Activated CD4-positive, alpha-beta T cell treated with anti-CD3 and anti-CD28 coated beads for 36 hours (primary cell): ENCODE measurements at regions not wholly inside any gene's neighbourhood (a gene's known extent, or its start where the extent isn't known, plus 50 kb on each side); places are given as distances from the start of the nearest gene placed in this dataset.

Source experiments
- ATAC-seq: fragments of 200-7000 bp; cut with Tn5 transposase; one replicate; pipeline ENCODE4 v1.10.0; 2021; ENCODE audit warnings: mild to moderate bottlenecking, moderate library complexity
- CTCF ChIA-PET: fragments of 350-600 bp; sonication (Branson Sonifier 250); formaldehyde crosslinking; loops from one replicate; lab custom pipeline; 2021; ENCODE audit warnings: antibody characterized with exemption; lab: Charles Lee
- POLR2A ChIA-PET: fragments of 350-600 bp; sonication (Branson Sonifier 250); formaldehyde crosslinking; loops from one replicate; lab custom pipeline; 2021; ENCODE audit warnings: antibody characterized with exemption, inconsistent platforms; lab: Charles Lee
- DNase-seq: peaks from one replicate; pipeline ENCODE4 v3.0.0-alpha.2; 2020
- H3K27ac Mint-ChIP-seq: one replicate; pipeline ENCODE4 v1.8.0; 2021; ENCODE audit warnings: mixed read lengths
- H3K27me3 Mint-ChIP-seq: one replicate; pipeline ENCODE4 v1.8.0; 2021; ENCODE audit warnings: mixed read lengths
- H3K36me3 Mint-ChIP-seq: one replicate; pipeline ENCODE4 v1.8.0; 2021; ENCODE audit warnings: low read depth, mixed read lengths
- H3K4me1 Mint-ChIP-seq: one replicate; pipeline ENCODE4 v1.8.0; 2021; ENCODE audit warnings: mixed read lengths
- H3K4me3 Mint-ChIP-seq: one replicate; pipeline ENCODE4 v1.8.0; 2021; ENCODE audit warnings: mild to moderate bottlenecking, moderate library complexity, mixed read lengths
- H3K9me3 Mint-ChIP-seq: one replicate; pipeline ENCODE4 v1.8.0; 2021; ENCODE audit warnings: low read depth, mixed read lengths
- intact Hi-C, 2 experiments: fragments of 100-400 bp; cut with DNase I in 1 of 2; cut with micrococcal nuclease in 1 of 2; formaldehyde crosslinking; loops; one replicate each; pipeline versions ENCODE4 v1.14.2 to v1.15.1; 2022 to 2024; cut with DNase I, micrococcal nuclease

DNA sequence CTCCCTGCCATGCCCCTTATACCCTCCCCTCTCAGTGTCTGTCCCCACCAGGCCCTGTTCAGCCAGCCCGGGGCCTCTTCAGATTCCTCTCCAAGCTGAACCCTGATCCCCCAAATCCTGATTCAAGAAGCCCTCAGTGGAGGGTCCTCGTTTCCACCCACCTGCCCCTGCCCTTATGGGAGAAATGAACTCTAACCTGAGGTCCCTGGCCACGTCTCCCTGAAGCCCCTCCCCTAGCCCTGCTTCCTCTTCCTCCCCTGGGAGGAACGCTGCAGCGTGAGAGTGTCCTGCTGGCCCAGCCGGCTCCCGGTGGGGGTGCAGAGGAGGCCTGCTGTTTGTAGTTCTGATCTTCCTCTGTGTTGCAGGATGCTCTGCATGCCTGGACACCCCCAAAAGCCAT is 56.7 kb upstream of the GLI2 start:
- CTCF ChIA-PET, result interaction anchor here (0.7 kb wide), 1 partner anchor 50 kb away, joined by 3 read pairs; no protein-coding TSS in a partner anchor
- POLR2A ChIA-PET, result no interaction called here
- no peak overlapping the region for H3K4me3 Mint-ChIP-seq
- H3K27ac Mint-ChIP-seq, result no peak overlapping the region
- intact Hi-C loops, result loop anchor here in 1 of 2 experiments (10.0 kb wide), 2 partner anchors 574 to 664 kb away; partner anchors contain the start of gene EPB41L5
- no peaks in the 10 kb centered on the region for H3K36me3 Mint-ChIP-seq
- ATAC-seq (no peak), DNase-seq (no peak)
- no peaks in the 10 kb centered on the region for H3K9me3 Mint-ChIP-seq
- H3K4me1 Mint-ChIP-seq, result peaks cover 3% of the 10 kb centered on the region
- peaks cover 19% of the 10 kb centered on the region for H3K27me3 Mint-ChIP-seq

DNA sequence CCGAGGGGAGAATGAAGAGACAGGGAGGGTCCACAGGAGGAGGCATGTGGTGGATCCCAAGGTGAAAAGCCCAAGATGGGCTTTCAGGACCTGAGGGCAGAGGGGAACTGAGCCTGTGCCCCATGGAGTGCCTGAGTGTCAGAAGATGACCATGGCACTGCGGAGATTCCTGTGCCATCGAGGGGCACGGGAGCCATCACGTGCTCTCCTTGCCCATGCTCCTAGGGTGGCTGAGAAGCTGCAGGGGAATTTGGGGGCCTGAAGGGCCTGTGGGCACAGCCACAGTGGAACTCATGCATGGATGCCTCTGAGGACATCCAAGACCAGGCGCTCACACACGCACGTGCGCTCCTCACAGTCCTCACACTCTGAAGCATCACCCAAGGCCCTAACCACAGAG is 56.1 kb upstream of the GLI2 start:
- no peak for ATAC-seq
- Mint-ChIP-seq H3K36me3 (no peaks in the 10 kb centered on the region), H3K27ac (no peak overlapping the region), H3K27me3 (peaks cover 20% of the 10 kb centered on the region), H3K4me3 (no peak overlapping the region), H3K9me3 (no peaks in the 10 kb centered on the region), H3K4me1 (peaks cover 3% of the 10 kb centered on the region)
- ChIA-PET POLR2A (no interaction called here), CTCF (interaction anchor here (0.7 to 1.6 kb wide), 2 partner anchors 51 to 128 kb away, joined by 3 to 6 read pairs; no protein-coding TSS in a partner anchor)
- intact Hi-C loops, result loop anchor here in 1 of 2 experiments (10.0 kb wide), 2 partner anchors 575 to 665 kb away; partner anchors contain the start of gene EPB41L5
- no peak for DNase-seq

DNA sequence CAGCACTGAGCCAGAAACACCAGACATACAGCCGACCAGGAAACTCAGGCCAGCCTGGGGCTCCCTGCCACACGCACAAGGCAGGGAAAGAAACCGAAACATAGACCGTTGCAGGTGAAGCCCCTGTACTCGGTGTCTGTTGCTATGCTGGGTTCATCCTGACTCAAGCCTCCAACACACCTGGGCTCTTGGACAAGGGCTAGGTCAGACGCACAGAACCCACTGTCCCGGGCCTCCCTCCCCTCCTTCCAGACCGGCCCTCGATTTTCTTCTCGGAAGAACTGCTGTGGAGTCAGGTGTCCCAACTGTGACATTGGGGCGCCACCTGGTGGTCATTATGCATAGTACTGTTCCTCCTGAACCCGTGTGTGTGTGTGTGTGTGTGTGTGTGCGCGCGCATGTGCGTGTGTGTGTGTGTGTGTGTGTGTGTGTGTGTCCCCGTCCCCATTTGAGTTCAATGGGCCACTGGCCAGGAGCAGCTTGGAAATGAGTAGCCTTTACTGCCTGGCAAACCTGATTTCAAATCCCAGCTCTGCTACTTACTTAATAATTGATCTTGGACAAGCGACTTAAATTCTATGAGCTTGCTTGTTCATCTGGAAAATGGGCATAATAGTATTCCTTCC is 55.4 kb upstream of the GLI2 start:
- H3K9me3 Mint-ChIP-seq, result no peaks in the 10 kb centered on the region
- H3K4me1 Mint-ChIP-seq, result peaks cover 3% of the 10 kb centered on the region
- ATAC-seq (peak; percentile 94), DNase-seq (peak; percentile 90)
- H3K36me3 Mint-ChIP-seq, result no peaks in the 10 kb centered on the region
- peaks cover 22% of the 10 kb centered on the region for H3K27me3 Mint-ChIP-seq
- POLR2A ChIA-PET, result interaction anchor here (0.7 kb wide), 1 partner anchor 218 kb away, joined by 3 read pairs; no protein-coding TSS in a partner anchor
- peak overlapping the region; percentile 47 for H3K4me3 Mint-ChIP-seq
- CTCF ChIA-PET, result interaction anchor here (0.5 to 1.6 kb wide), 18 partner anchors 9 to 1517 kb away, joined by 3 to 12 read pairs (median 4); no protein-coding TSS in a partner anchor
- no peak overlapping the region for H3K27ac Mint-ChIP-seq
- intact Hi-C loops, result loop anchor here (1.0 to 10.0 kb wide), 6 partner anchors 337 to 1039 kb away; no protein-coding TSS in a partner anchor

GRCh38 chr2:120681181-120681580 is 54.5 kb upstream of the GLI2 start:
- H3K27ac Mint-ChIP-seq, result no peak overlapping the region
- H3K27me3 Mint-ChIP-seq, result peaks cover 18% of the 10 kb centered on the region
- ATAC-seq, result no peak
- peaks cover 3% of the 10 kb centered on the region for H3K4me1 Mint-ChIP-seq
- DNase-seq, result no peak
- CTCF ChIA-PET, result interaction anchor here (0.6 to 1.6 kb wide), 19 partner anchors 8 to 1518 kb away, joined by 3 to 12 read pairs (median 3); no protein-coding TSS in a partner anchor
- intact Hi-C loops, result loop anchor here (2.0 to 10.0 kb wide), 4 partner anchors 338 to 1040 kb away; no protein-coding TSS in a partner anchor
- H3K36me3 Mint-ChIP-seq, result no peaks in the 10 kb centered on the region
- H3K4me3 Mint-ChIP-seq, result no peak overlapping the region
- POLR2A ChIA-PET, result no interaction called here
- no peaks in the 10 kb centered on the region for H3K9me3 Mint-ChIP-seq

DNA sequence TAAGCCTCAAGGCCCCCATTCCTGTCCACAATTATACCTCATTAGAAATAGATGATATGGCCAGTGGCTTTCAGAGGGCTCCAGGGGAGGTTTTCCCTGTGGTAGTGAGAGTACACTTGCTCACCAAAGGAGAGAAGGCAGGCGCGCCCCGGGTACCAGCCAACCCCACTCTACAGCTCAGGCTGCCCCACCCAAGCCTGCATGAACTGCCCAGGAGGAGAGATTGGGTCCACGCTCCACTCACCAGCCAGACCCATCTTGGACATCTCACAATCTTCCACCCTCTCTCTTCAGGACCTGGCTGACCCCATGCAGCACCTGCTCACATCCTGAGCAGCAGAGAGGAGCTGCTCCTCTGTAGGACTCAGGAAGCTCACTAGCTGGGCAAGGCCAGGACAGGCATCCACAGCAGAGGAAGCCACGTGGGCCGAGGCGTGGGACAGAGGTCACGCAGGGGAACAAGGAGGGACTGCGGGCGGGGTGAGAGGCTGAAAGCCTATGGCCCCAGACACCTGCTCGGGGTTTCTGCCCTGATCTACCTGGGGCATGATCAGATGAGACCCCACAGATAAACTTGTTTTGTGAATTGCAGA is 53.9 kb upstream of the GLI2 start:
- intact Hi-C loops, result loop anchor here (2.0 to 10.0 kb wide), 4 partner anchors 339 to 1041 kb away; no protein-coding TSS in a partner anchor
- peaks cover 3% of the 10 kb centered on the region for H3K4me1 Mint-ChIP-seq
- ChIA-PET CTCF (interaction anchor here (0.6 to 1.2 kb wide), 6 partner anchors 24 to 974 kb away, joined by 3 to 4 read pairs (median 3); no protein-coding TSS in a partner anchor), POLR2A (no interaction called here)
- H3K9me3 Mint-ChIP-seq, result no peaks in the 10 kb centered on the region
- no peaks in the 10 kb centered on the region for H3K36me3 Mint-ChIP-seq
- H3K27ac Mint-ChIP-seq, result no peak overlapping the region
- peaks cover 14% of the 10 kb centered on the region for H3K27me3 Mint-ChIP-seq
- DNase-seq, result no peak
- ATAC-seq, result no peak
- H3K4me3 Mint-ChIP-seq, result no peak overlapping the region

- POLR2A ChIA-PET, result no interaction called here
- ATAC-seq, result no peak
- H3K27me3 Mint-ChIP-seq, result peaks cover 12% of the 10 kb centered on the region
- no peak overlapping the region for H3K27ac Mint-ChIP-seq
- CTCF ChIA-PET, result interaction anchor here (1.2 kb wide), 1 partner anchor 549 kb away, joined by 3 read pairs; no protein-coding TSS in a partner anchor
- peaks cover 3% of the 10 kb centered on the region for H3K4me1 Mint-ChIP-seq
- no peak for DNase-seq
- H3K9me3 Mint-ChIP-seq, result no peaks in the 10 kb centered on the region
- H3K36me3 Mint-ChIP-seq, result no peaks in the 10 kb centered on the region
- no peak overlapping the region for H3K4me3 Mint-ChIP-seq
- intact Hi-C loops, result loop anchor here in 1 of 2 experiments (10.0 kb wide), 1 partner anchor 478 kb away; no protein-coding TSS in a partner anchor
These were observed 53.0 kb upstream of the GLI2 start for GRCh38 chr2:120682654-120683053.

DNA sequence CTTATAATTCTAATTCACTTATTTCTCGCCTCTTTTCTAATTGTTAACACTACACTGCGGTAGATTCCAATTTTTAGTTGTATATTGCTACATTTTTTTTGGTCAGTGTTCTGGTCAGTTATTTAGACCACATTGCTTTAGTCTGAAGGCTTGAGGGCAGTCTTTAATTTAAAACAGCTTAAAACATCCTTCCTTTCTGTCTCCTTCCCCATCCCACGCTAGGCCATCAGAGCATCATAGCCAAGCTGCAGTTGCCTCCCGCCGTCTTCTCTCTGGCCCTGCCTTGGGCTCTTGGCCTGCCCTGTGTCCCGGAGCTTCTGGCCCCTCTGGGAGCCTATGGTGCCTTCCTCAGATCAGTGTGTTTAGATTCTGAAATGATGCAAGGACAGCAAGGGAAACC is 52.6 kb upstream of the GLI2 start:
- no peaks in the 10 kb centered on the region for H3K9me3 Mint-ChIP-seq
- CTCF ChIA-PET, result interaction anchor here (0.6 kb wide), 1 partner anchor 1048 kb away, joined by 4 read pairs; no protein-coding TSS in a partner anchor
- no peak overlapping the region for H3K27ac Mint-ChIP-seq
- H3K4me1 Mint-ChIP-seq, result peaks cover 3% of the 10 kb centered on the region
- no peaks in the 10 kb centered on the region for H3K36me3 Mint-ChIP-seq
- no peak overlapping the region for H3K4me3 Mint-ChIP-seq
- intact Hi-C loops, result loop anchor here in 1 of 2 experiments (10.0 kb wide), 1 partner anchor 478 kb away; no protein-coding TSS in a partner anchor
- DNase-seq (no peak), ATAC-seq (no peak)
- H3K27me3 Mint-ChIP-seq, result peaks cover 10% of the 10 kb centered on the region
- POLR2A ChIA-PET, result no interaction called here

GRCh38 chr2:120683701-120684100 is 52.0 kb upstream of the GLI2 start:
- POLR2A ChIA-PET, result no interaction called here
- CTCF ChIA-PET, result interaction anchor here (0.6 to 0.7 kb wide), 2 partner anchors 14 to 1049 kb away, joined by 3 to 4 read pairs; no protein-coding TSS in a partner anchor
- ATAC-seq (no peak), DNase-seq (no peak)
- intact Hi-C loops, result loop anchor here in 1 of 2 experiments (10.0 kb wide), 1 partner anchor 479 kb away; no protein-coding TSS in a partner anchor
- Mint-ChIP-seq H3K9me3 (no peaks in the 10 kb centered on the region), H3K4me3 (no peak overlapping the region), H3K36me3 (no peaks in the 10 kb centered on the region), H3K4me1 (peaks cover 3% of the 10 kb centered on the region), H3K27me3 (peaks cover 10% of the 10 kb centered on the region), H3K27ac (no peak overlapping the region)

GRCh38 chr2:120684289-120685065 is 51.2 kb upstream of the GLI2 start:
- no peaks in the 10 kb centered on the region for H3K36me3 Mint-ChIP-seq
- no peak overlapping the region for H3K4me3 Mint-ChIP-seq
- peaks cover 10% of the 10 kb centered on the region for H3K27me3 Mint-ChIP-seq
- no peaks in the 10 kb centered on the region for H3K9me3 Mint-ChIP-seq
- DNase-seq (no peak), ATAC-seq (no peak)
- ChIA-PET POLR2A (no interaction called here), CTCF (interaction anchor here (0.7 to 1.4 kb wide), 3 partner anchors 9 to 314 kb away, joined by 3 to 6 read pairs (median 3); no protein-coding TSS in a partner anchor)
- intact Hi-C loops, result loop anchor here in 1 of 2 experiments (10.0 kb wide), 1 partner anchor 480 kb away; no protein-coding TSS in a partner anchor
- peaks cover 3% of the 10 kb centered on the region for H3K4me1 Mint-ChIP-seq
- no peak overlapping the region for H3K27ac Mint-ChIP-seq

DNA sequence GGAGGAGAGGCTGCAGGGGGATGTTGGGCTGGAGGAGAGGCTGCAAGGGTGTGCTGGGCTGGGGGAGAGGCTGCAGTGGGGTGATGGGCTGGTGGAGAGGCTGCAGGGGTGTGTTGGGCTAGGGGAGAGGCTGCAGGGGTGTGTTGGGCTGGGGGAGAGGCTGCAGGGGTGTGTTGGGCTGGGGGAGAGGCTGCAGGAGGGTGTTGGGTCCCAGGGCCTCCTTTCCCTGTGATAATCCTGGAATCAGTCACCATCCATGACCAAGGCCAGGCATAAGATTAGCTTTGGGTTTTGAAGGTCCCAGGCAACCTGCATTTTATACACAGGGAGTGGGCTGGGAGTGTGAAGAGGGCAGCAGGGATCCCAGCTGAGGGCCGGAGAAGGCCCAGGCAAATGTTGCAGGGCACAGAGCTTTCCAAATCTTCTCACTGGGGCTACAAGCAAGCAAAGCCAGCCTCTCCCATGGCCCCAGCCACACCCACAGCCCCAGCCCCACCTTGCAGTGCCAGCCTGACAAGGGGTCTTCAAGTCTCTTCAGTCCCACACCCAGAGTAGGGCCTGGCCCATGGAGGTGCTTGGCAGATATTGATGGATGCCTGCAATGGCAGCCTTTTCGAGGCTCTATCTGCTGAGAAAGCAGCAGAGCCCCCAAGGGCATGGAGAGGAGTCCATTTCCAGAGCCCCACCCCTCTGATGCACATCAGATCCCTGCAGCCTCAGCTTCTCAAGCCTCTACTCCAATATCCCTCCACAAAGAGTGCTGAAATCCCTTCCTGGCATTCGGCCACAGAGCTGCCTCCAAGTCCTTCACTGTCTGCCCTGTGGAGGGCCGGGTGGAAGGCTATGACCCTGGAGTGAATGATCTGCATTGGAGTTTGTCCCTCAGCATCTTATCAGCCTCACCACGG is 50.3 kb upstream of the GLI2 start:
- no peaks in the 10 kb centered on the region for H3K36me3 Mint-ChIP-seq
- H3K9me3 Mint-ChIP-seq, result no peaks in the 10 kb centered on the region
- POLR2A ChIA-PET, result no interaction called here
- intact Hi-C loops, result loop anchor here in 1 of 2 experiments (10.0 kb wide), 1 partner anchor 481 kb away; no protein-coding TSS in a partner anchor
- CTCF ChIA-PET, result interaction anchor here (0.6 to 2.3 kb wide), 3 partner anchors 8 to 163 kb away, joined by 3 to 9 read pairs (median 6); no protein-coding TSS in a partner anchor
- H3K27ac Mint-ChIP-seq, result no peak overlapping the region
- H3K4me3 Mint-ChIP-seq, result no peak overlapping the region
- DNase-seq, result no peak
- peaks cover under 1% of the 10 kb centered on the region for H3K4me1 Mint-ChIP-seq
- ATAC-seq, result no peak
- H3K27me3 Mint-ChIP-seq, result peaks cover 10% of the 10 kb centered on the region
